ENCODE measurements at regions not wholly inside any gene's neighbourhood (a gene's known extent, or its start where the extent isn't known, plus 50 kb on each side); places are given as distances from the start of the nearest gene placed in this dataset.

DNA sequence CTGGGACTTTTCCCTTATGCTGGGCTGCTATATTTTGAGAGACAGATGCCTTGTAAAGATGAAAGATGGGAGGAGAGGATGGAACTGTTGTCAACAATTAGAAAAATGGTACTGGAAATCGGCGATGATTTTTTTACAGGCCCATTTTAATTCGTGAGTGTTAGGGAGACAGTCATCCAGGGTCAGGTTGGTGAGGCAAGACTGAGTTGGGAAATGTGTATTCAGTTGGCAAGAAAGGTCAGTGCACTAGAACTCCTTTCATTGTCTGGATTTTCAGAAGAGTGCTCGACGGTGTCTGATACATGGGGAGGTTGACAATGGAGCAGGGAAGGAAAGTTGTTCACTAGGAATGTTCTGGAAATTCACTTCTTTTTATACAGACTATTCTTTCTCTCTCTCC lies 394.4 kb downstream of the QKI start:
- Mint-ChIP-seq H3K27me3 (no peaks in the 10 kb centered on the region), H3K4me1 (no peaks in the 10 kb centered on the region), H3K4me3 (no peak overlapping the region), H3K36me3 (ENCODE audit: low read depth) (no peaks in the 10 kb centered on the region), H3K27ac (no peak overlapping the region)
- no peak for ATAC-seq
- no peaks in the 10 kb centered on the region for H3K9me3 ChIP-seq (ENCODE audit: control insufficient read depth, low read length, poor library complexity, severe bottlenecking)
- no peak for DNase-seq

- Mint-ChIP-seq H3K4me3 (no peak overlapping the region), H3K36me3 (ENCODE audit: low read depth) (no peaks in the 10 kb centered on the region), H3K27ac (no peak overlapping the region), H3K27me3 (no peaks in the 10 kb centered on the region), H3K4me1 (no peaks in the 10 kb centered on the region)
- ATAC-seq (no peak), DNase-seq (no peak)
- H3K9me3 ChIP-seq (ENCODE audit: control insufficient read depth, low read length, poor library complexity, severe bottlenecking), result no peaks in the 10 kb centered on the region
These were observed 393.7 kb downstream of the QKI start for GRCh38 chr6:163808231-163808630.

- no peak overlapping the region for H3K4me3 Mint-ChIP-seq
- ATAC-seq, result no peak
- no peaks in the 10 kb centered on the region for H3K9me3 ChIP-seq (ENCODE audit: control insufficient read depth, low read length, poor library complexity, severe bottlenecking)
- H3K27me3 Mint-ChIP-seq, result no peaks in the 10 kb centered on the region
- no peaks in the 10 kb centered on the region for H3K36me3 Mint-ChIP-seq (ENCODE audit: low read depth)
- no peak overlapping the region for H3K27ac Mint-ChIP-seq
- no peak for DNase-seq
- H3K4me1 Mint-ChIP-seq, result no peaks in the 10 kb centered on the region
These were observed 392.4 kb downstream of the QKI start for GRCh38 chr6:163806755-163807499.

- H3K9me3 ChIP-seq (ENCODE audit: control insufficient read depth, low read length, poor library complexity, severe bottlenecking), result no peaks in the 10 kb centered on the region
- H3K36me3 Mint-ChIP-seq (ENCODE audit: low read depth), result no peaks in the 10 kb centered on the region
- H3K27ac Mint-ChIP-seq, result no peak overlapping the region
- ATAC-seq (no peak), DNase-seq (no peak)
- no peak overlapping the region for H3K4me3 Mint-ChIP-seq
- H3K4me1 Mint-ChIP-seq, result no peaks in the 10 kb centered on the region
- no peaks in the 10 kb centered on the region for H3K27me3 Mint-ChIP-seq
These were observed 390.5 kb downstream of the QKI start for GRCh38 chr6:163804991-163805390.

GRCh38 chr6:163802267-163802666 lies 387.7 kb downstream of the QKI start:
- no peak for ATAC-seq
- no peaks in the 10 kb centered on the region for H3K9me3 ChIP-seq (ENCODE audit: control insufficient read depth, low read length, poor library complexity, severe bottlenecking)
- Mint-ChIP-seq H3K4me3 (no peak overlapping the region), H3K4me1 (no peaks in the 10 kb centered on the region), H3K36me3 (ENCODE audit: low read depth) (no peaks in the 10 kb centered on the region), H3K27me3 (peaks cover 5% of the 10 kb centered on the region), H3K27ac (no peak overlapping the region)
- DNase-seq, result no peak

- ATAC-seq (no peak), DNase-seq (no peak)
- H3K4me1 Mint-ChIP-seq, result no peaks in the 10 kb centered on the region
- no peak overlapping the region for H3K27ac Mint-ChIP-seq
- no peaks in the 10 kb centered on the region for H3K36me3 Mint-ChIP-seq (ENCODE audit: low read depth)
- no peak overlapping the region for H3K4me3 Mint-ChIP-seq
- H3K9me3 ChIP-seq (ENCODE audit: control insufficient read depth, low read length, poor library complexity, severe bottlenecking), result no peaks in the 10 kb centered on the region
- H3K27me3 Mint-ChIP-seq, result peaks cover 6% of the 10 kb centered on the region
These were observed 382.9 kb downstream of the QKI start for GRCh38 chr6:163797296-163797845.

DNA sequence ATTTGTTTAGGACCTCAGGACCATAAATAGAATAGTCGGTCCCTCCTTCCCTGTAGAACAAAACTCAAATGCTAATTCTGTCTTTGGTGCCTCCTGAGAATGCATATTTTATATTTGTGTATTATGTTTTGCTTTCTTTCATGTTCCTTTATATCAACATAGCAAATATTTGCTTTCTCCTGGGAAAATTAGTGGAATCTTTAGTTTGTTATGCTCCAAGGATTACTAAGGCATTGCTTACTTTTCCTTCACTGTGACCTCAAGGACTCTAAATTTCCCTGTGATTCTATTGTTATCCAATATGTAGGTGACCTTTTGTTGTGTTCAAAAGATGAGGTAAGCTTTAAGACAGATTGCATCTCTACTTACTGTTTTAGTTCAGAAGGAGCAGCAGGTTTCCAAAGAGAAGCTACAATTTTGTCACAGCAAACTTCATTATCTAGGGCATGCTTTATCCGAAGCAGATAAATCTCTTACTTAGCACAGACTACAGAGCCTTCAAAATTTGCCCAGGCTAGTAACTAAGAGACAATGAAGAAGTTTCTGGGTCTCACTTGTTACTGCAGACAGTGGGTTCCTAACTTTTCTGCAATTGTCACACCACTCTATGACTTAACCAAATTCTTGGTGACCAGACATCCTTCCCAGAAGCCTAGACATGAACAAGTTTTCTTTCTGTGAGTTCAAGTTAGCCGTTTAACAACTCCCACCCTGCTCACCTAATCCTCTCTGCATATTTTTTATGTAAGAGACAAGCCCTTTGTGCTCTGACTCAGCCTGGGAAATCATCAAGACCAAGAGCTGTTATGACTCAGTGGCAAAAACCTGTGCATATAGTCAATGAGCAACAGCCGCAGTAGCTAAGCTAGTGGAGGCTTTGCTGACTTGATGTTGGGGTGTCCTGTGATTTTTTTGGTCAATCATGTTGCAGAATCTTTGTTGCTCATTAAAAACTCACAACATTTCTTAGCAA lies 378.8 kb downstream of the QKI start:
- H3K4me1 Mint-ChIP-seq, result no peaks in the 10 kb centered on the region
- H3K36me3 Mint-ChIP-seq (ENCODE audit: low read depth), result peaks cover 3% of the 10 kb centered on the region
- ATAC-seq, result no peak
- no peak overlapping the region for H3K27ac Mint-ChIP-seq
- H3K9me3 ChIP-seq (ENCODE audit: control insufficient read depth, low read length, poor library complexity, severe bottlenecking), result no peaks in the 10 kb centered on the region
- H3K27me3 Mint-ChIP-seq, result peaks cover 16% of the 10 kb centered on the region
- no peak overlapping the region for H3K4me3 Mint-ChIP-seq
- no peak for DNase-seq

DNA sequence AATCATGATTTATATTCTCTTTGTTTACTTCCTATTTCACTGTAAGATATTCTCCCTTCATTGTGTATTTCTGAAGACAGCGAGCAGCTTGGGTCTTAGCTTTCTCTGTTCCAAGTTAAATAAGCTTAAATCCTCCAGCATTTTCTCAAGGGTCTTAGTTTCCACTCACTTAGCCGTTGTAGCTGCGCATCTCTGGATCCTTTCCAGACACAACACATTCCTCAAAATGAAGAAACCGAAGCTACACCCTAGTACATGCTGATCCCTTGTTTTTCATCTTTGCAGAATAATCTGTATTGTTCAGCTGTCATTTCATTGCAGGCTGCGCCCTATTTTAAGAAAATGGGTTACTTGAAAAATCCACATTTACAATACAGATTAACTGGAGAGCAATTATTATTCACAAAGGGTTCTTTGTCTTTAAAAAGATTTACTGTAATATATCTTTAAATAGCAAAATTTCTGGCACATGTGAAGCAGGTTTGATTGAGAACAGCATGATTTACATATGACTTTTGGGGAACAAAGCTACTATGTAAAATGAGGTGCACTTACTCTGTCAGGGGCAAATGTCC lies 375.8 kb downstream of the QKI start:
- no peak for DNase-seq
- Mint-ChIP-seq H3K27ac (no peak overlapping the region), H3K4me3 (no peak overlapping the region), H3K27me3 (peaks cover 11% of the 10 kb centered on the region), H3K36me3 (ENCODE audit: low read depth) (peaks cover 3% of the 10 kb centered on the region), H3K4me1 (peaks cover 3% of the 10 kb centered on the region)
- ATAC-seq, result no peak
- no peaks in the 10 kb centered on the region for H3K9me3 ChIP-seq (ENCODE audit: control insufficient read depth, low read length, poor library complexity, severe bottlenecking)

- ATAC-seq, result no peak
- H3K9me3 ChIP-seq (ENCODE audit: control insufficient read depth, low read length, poor library complexity, severe bottlenecking), result no peaks in the 10 kb centered on the region
- no peak overlapping the region for H3K4me3 Mint-ChIP-seq
- peaks cover 11% of the 10 kb centered on the region for H3K27me3 Mint-ChIP-seq
- no peak overlapping the region for H3K27ac Mint-ChIP-seq
- no peak for DNase-seq
- H3K4me1 Mint-ChIP-seq, result peaks cover 3% of the 10 kb centered on the region
- peaks cover 3% of the 10 kb centered on the region for H3K36me3 Mint-ChIP-seq (ENCODE audit: low read depth)
These were observed 374.8 kb downstream of the QKI start for GRCh38 chr6:163789199-163789810.

GRCh38 chr6:163786995-163787671 lies 372.6 kb downstream of the QKI start:
- Mint-ChIP-seq H3K27ac (no peak overlapping the region), H3K4me3 (no peak overlapping the region), H3K4me1 (peaks cover 3% of the 10 kb centered on the region), H3K27me3 (peaks cover 9% of the 10 kb centered on the region), H3K36me3 (ENCODE audit: low read depth) (peaks cover 3% of the 10 kb centered on the region)
- no peaks in the 10 kb centered on the region for H3K9me3 ChIP-seq (ENCODE audit: control insufficient read depth, low read length, poor library complexity, severe bottlenecking)
- no peak for ATAC-seq
- DNase-seq, result no peak

GRCh38 chr6:163782436-163783003 lies 368.0 kb downstream of the QKI start:
- no peaks in the 10 kb centered on the region for H3K9me3 ChIP-seq (ENCODE audit: control insufficient read depth, low read length, poor library complexity, severe bottlenecking)
- H3K27ac Mint-ChIP-seq, result no peak overlapping the region
- H3K36me3 Mint-ChIP-seq (ENCODE audit: low read depth), result peaks cover 2% of the 10 kb centered on the region
- peaks cover 3% of the 10 kb centered on the region for H3K4me1 Mint-ChIP-seq
- H3K4me3 Mint-ChIP-seq, result no peak overlapping the region
- ATAC-seq, result no peak
- H3K27me3 Mint-ChIP-seq, result peaks cover 17% of the 10 kb centered on the region
- no peak for DNase-seq

DNA sequence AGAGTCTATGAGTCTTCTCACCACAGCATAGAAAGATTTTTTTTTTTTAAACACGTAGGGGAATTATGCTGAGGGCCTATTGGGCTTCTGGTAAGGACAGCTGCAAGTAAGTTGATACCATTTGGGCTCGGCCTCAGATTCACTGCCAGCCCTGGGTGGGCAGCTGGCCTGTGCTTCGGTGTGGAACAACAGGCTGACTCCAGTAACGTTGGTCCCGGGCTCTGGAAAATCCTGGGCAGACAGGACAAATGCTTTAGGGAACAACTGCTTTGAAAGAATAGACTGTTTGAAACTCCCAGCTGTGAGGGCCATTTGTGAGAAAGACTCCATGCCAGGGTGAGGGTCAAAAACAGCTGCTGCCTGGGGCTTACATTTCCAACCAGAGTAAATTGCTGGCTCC lies 366.5 kb downstream of the QKI start:
- DNase-seq, result no peak
- no peaks in the 10 kb centered on the region for H3K9me3 ChIP-seq (ENCODE audit: control insufficient read depth, low read length, poor library complexity, severe bottlenecking)
- no peak overlapping the region for H3K27ac Mint-ChIP-seq
- peaks cover 25% of the 10 kb centered on the region for H3K27me3 Mint-ChIP-seq
- ATAC-seq, result no peak
- peaks cover 2% of the 10 kb centered on the region for H3K4me1 Mint-ChIP-seq
- H3K36me3 Mint-ChIP-seq (ENCODE audit: low read depth), result peaks cover 2% of the 10 kb centered on the region
- no peak overlapping the region for H3K4me3 Mint-ChIP-seq
